Chondrocyte (in vitro differentiated cells): ENCODE measurements at regions not wholly inside any gene's neighbourhood (a gene's known extent, or its start where the extent isn't known, plus 50 kb on each side); places are given as distances from the start of the nearest gene placed in this dataset.

ENCODE experiments used
- DNase-seq: peaks from one replicate; pipeline ENCODE4 v3.0.0; 2021; ENCODE audit warnings: mixed read lengths, low spot score
- H3K27ac Mint-ChIP-seq: one replicate; pipeline ENCODE4 v1.8.0; 2021; ENCODE audit warnings: mild to moderate bottlenecking, moderate library complexity, mixed read lengths; ENCODE audit not compliant: unreplicated experiment
- H3K27me3 Mint-ChIP-seq: 2 replicates; pipeline ENCODE4 v1.8.0; 2021; ENCODE audit warnings: low read depth, mixed read lengths
- H3K36me3 Mint-ChIP-seq: 2 replicates; pipeline ENCODE4 v1.8.0; 2021; ENCODE audit warnings: low read depth, mixed read lengths
- H3K4me1 Mint-ChIP-seq: 2 replicates; pipeline ENCODE4 v1.8.0; 2021; ENCODE audit warnings: low read depth, mild to moderate bottlenecking, mixed read lengths
- H3K4me3 Mint-ChIP-seq: one replicate; pipeline ENCODE4 v1.8.0; 2021; ENCODE audit warnings: mild to moderate bottlenecking, moderate library complexity, mixed read lengths; ENCODE audit not compliant: unreplicated experiment
- H3K9me3 Mint-ChIP-seq: 2 replicates; pipeline ENCODE4 v1.8.0; 2021; ENCODE audit warnings: low read depth, mixed read lengths
- CTCF ChIP-seq: fragments of 200-600 bp; sonication (generic); IDR thresholded peaks from 2 replicates; pipeline ENCODE4 v1.5.0; 2021; ENCODE audit warnings: antibody characterized with exemption, mild to moderate bottlenecking, moderate library complexity

DNA sequence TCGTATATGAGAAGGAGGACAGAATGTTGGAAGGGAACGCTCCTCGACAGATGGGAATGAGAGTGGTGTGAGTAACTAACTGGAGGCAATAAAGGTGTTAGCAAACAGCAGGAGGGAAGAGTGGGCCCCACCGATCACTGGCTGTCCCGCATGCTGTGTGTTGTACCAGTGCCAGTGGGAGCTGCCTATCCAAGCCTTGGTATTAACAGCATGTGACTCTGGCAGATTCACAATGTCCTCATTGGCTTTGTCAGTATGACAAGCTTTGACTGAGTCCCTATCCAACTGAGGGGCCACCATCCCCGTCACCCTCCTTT lies 188.3 kb downstream of the NRIP1 start:
- Mint-ChIP-seq H3K27me3 (no peaks in the 10 kb centered on the region), H3K9me3 (no peaks in the 10 kb centered on the region), H3K4me1 (peaks cover 11% of the 10 kb centered on the region), H3K27ac (no peak overlapping the region), H3K36me3 (no peaks in the 10 kb centered on the region), H3K4me3 (no peak overlapping the region)
- DNase-seq, result no peak
- no peak for TF ChIP-seq CTCF

GRCh38 chr21:14875704-14876523 lies 188.9 kb downstream of the NRIP1 start:
- Mint-ChIP-seq H3K4me3 (no peak overlapping the region), H3K27ac (no peak overlapping the region), H3K4me1 (peaks cover 9% of the 10 kb centered on the region), H3K27me3 (no peaks in the 10 kb centered on the region), H3K9me3 (no peaks in the 10 kb centered on the region), H3K36me3 (no peaks in the 10 kb centered on the region)
- no peak for TF ChIP-seq CTCF
- DNase-seq, result no peak

DNA sequence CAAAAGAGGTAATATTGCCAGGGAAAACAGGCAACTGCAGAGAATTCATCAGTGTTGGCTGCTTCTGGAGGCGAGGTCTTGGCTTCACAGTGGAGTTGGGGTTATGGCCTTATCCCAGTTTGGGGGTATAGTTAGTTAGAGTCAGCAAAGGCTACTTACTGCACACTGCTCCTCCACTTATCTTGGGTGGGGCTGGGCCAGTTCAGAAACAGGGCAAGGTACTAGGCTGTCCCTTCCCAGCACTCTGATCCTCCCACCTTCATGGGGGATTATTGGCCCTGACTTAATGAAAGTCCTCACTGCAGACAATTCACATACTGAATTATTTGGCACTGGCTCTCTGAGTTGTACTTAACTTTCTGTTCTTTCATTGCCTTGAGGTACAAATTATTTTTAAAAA lies 189.6 kb downstream of the NRIP1 start:
- H3K27me3 Mint-ChIP-seq, result no peaks in the 10 kb centered on the region
- no peak overlapping the region for H3K4me3 Mint-ChIP-seq
- no peak for DNase-seq
- peaks cover 8% of the 10 kb centered on the region for H3K4me1 Mint-ChIP-seq
- no peak for TF ChIP-seq CTCF
- no peak overlapping the region for H3K27ac Mint-ChIP-seq
- H3K36me3 Mint-ChIP-seq, result no peaks in the 10 kb centered on the region
- H3K9me3 Mint-ChIP-seq, result no peaks in the 10 kb centered on the region

DNA sequence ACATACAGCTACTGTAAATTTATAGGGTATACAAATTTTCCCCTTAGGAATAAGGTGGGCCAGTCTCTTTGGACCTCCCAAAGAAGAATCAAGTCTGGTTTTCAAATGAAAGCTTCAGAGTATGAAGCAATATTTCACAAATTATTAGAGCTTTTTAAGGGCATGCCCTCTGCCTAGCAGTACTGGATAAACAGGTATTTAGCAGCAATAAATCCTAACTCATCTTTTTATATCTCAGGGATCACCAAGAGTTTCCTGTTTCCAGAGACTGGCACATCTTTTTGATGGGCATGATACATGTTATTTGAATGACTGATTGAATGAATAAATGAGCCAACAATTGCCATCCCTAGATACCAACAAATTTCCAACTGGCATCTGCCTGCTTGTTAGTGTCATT lies 190.4 kb downstream of the NRIP1 start:
- H3K27ac Mint-ChIP-seq, result no peak overlapping the region
- no peak overlapping the region for H3K4me3 Mint-ChIP-seq
- no peaks in the 10 kb centered on the region for H3K9me3 Mint-ChIP-seq
- H3K4me1 Mint-ChIP-seq, result peaks cover 8% of the 10 kb centered on the region
- DNase-seq, result no peak
- no peaks in the 10 kb centered on the region for H3K36me3 Mint-ChIP-seq
- no peaks in the 10 kb centered on the region for H3K27me3 Mint-ChIP-seq
- no peak for TF ChIP-seq CTCF

DNA sequence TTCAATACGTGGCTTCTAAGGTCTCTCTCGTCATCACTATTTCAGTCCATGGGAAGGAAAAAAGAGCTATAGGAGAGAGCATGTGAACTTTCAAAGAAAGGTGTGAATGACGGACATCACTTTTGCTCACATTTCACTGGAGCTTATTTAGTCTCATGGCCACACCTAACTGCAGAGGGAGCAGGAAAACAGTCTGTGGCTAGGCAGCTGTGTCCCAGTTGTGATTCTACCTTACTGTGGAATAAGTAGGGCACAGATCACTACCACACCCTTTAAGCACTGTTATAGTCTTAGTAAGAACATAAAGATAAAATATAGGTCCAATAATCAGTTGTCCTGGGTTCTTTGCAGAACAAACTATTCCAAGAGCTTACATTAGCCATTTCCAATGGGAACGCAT lies 192.9 kb downstream of the NRIP1 start:
- no peaks in the 10 kb centered on the region for H3K27me3 Mint-ChIP-seq
- H3K4me1 Mint-ChIP-seq, result peaks cover 13% of the 10 kb centered on the region
- H3K4me3 Mint-ChIP-seq, result no peak overlapping the region
- H3K27ac Mint-ChIP-seq, result no peak overlapping the region
- H3K9me3 Mint-ChIP-seq, result no peaks in the 10 kb centered on the region
- no peak for TF ChIP-seq CTCF
- no peak for DNase-seq
- no peaks in the 10 kb centered on the region for H3K36me3 Mint-ChIP-seq
